ENCODE measurements at regions not wholly inside any gene's neighbourhood (a gene's known extent, or its start where the extent isn't known, plus 50 kb on each side); places are given as distances from the start of the nearest gene placed in this dataset.

- intact Hi-C loops (cut with micrococcal nuclease; ENCODE audit: unreplicated experiment), result no loop called here
- CTCF ChIA-PET, result no interaction called here
- POLR2A ChIA-PET, result no interaction called here
- Mint-ChIP-seq H3K27ac (ENCODE audit: unreplicated experiment) (no peak overlapping the region), H3K36me3 (ENCODE audit: insufficient read depth, unreplicated experiment) (no peaks in the 10 kb centered on the region), H3K4me3 (ENCODE audit: unreplicated experiment) (no peak overlapping the region), H3K27me3 (ENCODE audit: insufficient read depth, unreplicated experiment) (no peaks in the 10 kb centered on the region), H3K4me1 (ENCODE audit: low read depth, unreplicated experiment) (no peaks in the 10 kb centered on the region), H3K9me3 (ENCODE audit: unreplicated experiment) (no peaks in the 10 kb centered on the region)
- BruUV-seq (replicated peaks), result no TSS peak
- H3K9me3 ChIP-seq, result 0 out of 2 replicates have a peak, but pooled peaks cover 3% of the 10 kb centered on the region
- H3K4me3 ChIP-seq (ENCODE audit: low read depth, low read length), result no peak overlapping the region
- H3K27me3 ChIP-seq (replicated peaks; ENCODE audit: control insufficient read depth, insufficient read depth, low read length), result no peaks in the 10 kb centered on the region
- DNase-seq, result no peak
- no peaks in the 10 kb centered on the region for H3K36me3 ChIP-seq (ENCODE audit: control insufficient read depth, insufficient read depth, low read length)
- TF ChIP-seq, protein P1, sequence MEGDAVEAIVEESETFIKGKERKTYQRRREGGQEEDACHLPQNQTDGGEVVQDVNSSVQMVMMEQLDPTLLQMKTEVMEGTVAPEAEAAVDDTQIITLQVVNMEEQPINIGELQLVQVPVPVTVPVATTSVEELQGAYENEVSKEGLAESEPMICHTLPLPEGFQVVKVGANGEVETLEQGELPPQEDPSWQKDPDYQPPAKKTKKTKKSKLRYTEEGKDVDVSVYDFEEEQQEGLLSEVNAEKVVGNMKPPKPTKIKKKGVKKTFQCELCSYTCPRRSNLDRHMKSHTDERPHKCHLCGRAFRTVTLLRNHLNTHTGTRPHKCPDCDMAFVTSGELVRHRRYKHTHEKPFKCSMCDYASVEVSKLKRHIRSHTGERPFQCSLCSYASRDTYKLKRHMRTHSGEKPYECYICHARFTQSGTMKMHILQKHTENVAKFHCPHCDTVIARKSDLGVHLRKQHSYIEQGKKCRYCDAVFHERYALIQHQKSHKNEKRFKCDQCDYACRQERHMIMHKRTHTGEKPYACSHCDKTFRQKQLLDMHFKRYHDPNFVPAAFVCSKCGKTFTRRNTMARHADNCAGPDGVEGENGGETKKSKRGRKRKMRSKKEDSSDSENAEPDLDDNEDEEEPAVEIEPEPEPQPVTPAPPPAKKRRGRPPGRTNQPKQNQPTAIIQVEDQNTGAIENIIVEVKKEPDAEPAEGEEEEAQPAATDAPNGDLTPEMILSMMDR (IDR thresholded peaks at IDR 0.05; ENCODE audit: insufficient read depth in 1 of 2, low read depth in 1 of 2, low read length in 1 of 2, severe bottlenecking in 1 of 2, unreplicated experiment in 1 of 2), result no peak
- no peaks in the 10 kb centered on the region for H3K4me1 ChIP-seq
Measured at GRCh38 chr10:107362306-107362705, 197.8 kb upstream of the SORCS1 start.

GRCh38 chr10:107357033-107357432 is 192.5 kb upstream of the SORCS1 start:
- intact Hi-C loops (cut with micrococcal nuclease; ENCODE audit: unreplicated experiment), result no loop called here
- POLR2A ChIA-PET, result no interaction called here

GRCh38 chr10:107356396-107356795 is 191.9 kb upstream of the SORCS1 start:
- no peaks in the 10 kb centered on the region for H3K27me3 ChIP-seq (replicated peaks; ENCODE audit: control insufficient read depth, insufficient read depth, low read length)
- no peaks in the 10 kb centered on the region for H3K27me3 Mint-ChIP-seq (ENCODE audit: insufficient read depth, unreplicated experiment)
- intact Hi-C loops (cut with micrococcal nuclease; ENCODE audit: unreplicated experiment), result no loop called here
- H3K9me3 ChIP-seq, result 0 out of 2 replicates have a peak, but pooled peaks cover 3% of the 10 kb centered on the region
- CTCF ChIA-PET, result no interaction called here
- no peaks in the 10 kb centered on the region for H3K36me3 Mint-ChIP-seq (ENCODE audit: insufficient read depth, unreplicated experiment)
- no peaks in the 10 kb centered on the region for H3K4me1 ChIP-seq
- no peak overlapping the region for H3K4me3 ChIP-seq (ENCODE audit: low read depth, low read length)
- POLR2A ChIA-PET, result no interaction called here
- H3K4me3 Mint-ChIP-seq (ENCODE audit: unreplicated experiment), result no peak overlapping the region
- DNase-seq, result no peak
- no peaks in the 10 kb centered on the region for H3K4me1 Mint-ChIP-seq (ENCODE audit: low read depth, unreplicated experiment)
- H3K27ac Mint-ChIP-seq (ENCODE audit: unreplicated experiment), result no peak overlapping the region
- BruUV-seq (replicated peaks), result no TSS peak
- TF ChIP-seq, protein P1 (IDR thresholded peaks at IDR 0.05; ENCODE audit: insufficient read depth in 1 of 2, low read depth in 1 of 2, low read length in 1 of 2, severe bottlenecking in 1 of 2, unreplicated experiment in 1 of 2), result no peak
- H3K9me3 Mint-ChIP-seq (ENCODE audit: unreplicated experiment), result no peaks in the 10 kb centered on the region
- no peaks in the 10 kb centered on the region for H3K36me3 ChIP-seq (ENCODE audit: control insufficient read depth, insufficient read depth, low read length)

More at GRCh38 chr10:107357033-107357432, 192.5 kb upstream of the SORCS1 start:
- Histone ChIP-seq H3K9me3 (0 out of 2 replicates have a peak, but pooled peaks cover 3% of the 10 kb centered on the region), H3K4me1 (no peaks in the 10 kb centered on the region), H3K36me3 (ENCODE audit: control insufficient read depth, insufficient read depth, low read length) (no peaks in the 10 kb centered on the region), H3K27me3 (replicated peaks; ENCODE audit: control insufficient read depth, insufficient read depth, low read length) (no peaks in the 10 kb centered on the region), H3K4me3 (ENCODE audit: low read depth, low read length) (no peak overlapping the region)
- no peak for DNase-seq
- Mint-ChIP-seq H3K9me3 (ENCODE audit: unreplicated experiment) (no peaks in the 10 kb centered on the region), H3K4me1 (ENCODE audit: low read depth, unreplicated experiment) (no peaks in the 10 kb centered on the region), H3K27me3 (ENCODE audit: insufficient read depth, unreplicated experiment) (no peaks in the 10 kb centered on the region), H3K27ac (ENCODE audit: unreplicated experiment) (no peak overlapping the region), H3K4me3 (ENCODE audit: unreplicated experiment) (no peak overlapping the region), H3K36me3 (ENCODE audit: insufficient read depth, unreplicated experiment) (no peaks in the 10 kb centered on the region)
- no TSS peak for BruUV-seq (replicated peaks)
- CTCF ChIA-PET, result no interaction called here
- TF ChIP-seq, protein P1 (IDR thresholded peaks at IDR 0.05; ENCODE audit: insufficient read depth in 1 of 2, low read depth in 1 of 2, low read length in 1 of 2, severe bottlenecking in 1 of 2, unreplicated experiment in 1 of 2), result no peak
